ENCODE measurements at regions not wholly inside any gene's neighbourhood (a gene's known extent, or its start where the extent isn't known, plus 50 kb on each side); places are given as distances from the start of the nearest gene placed in this dataset.

DNA sequence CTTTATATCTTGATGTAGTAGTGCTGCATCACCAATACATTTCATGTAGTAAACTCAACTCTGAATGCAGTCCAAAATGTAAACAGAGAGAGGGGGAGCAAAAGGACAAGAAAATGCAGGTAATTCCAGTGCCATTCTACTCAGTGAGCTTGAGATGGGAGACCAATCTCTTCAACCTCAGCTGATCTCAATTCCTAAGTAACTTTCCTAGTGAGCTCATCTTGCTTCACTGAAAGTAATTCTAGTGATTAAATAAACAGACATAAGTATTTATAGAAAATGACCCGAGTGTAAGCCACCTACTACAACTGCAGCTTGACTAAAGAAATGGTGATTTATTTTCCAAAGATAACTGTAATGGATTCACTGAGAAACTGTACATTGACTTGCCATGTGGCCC is 424.5 kb downstream of the DMRT2 start:
- DNase-seq (ENCODE audit: low read depth in 1 of 2, low spot score in 1 of 2) = no peak
- Histone ChIP-seq H3K4me1 (ENCODE audit: low read depth) (no peaks in the 10 kb centered on the region), H3K36me3 (no peaks in the 10 kb centered on the region), H3K4me3 (no peak overlapping the region), H3K27ac (no peak overlapping the region), H3K9me3 (ENCODE audit: low read depth) (no peaks in the 10 kb centered on the region), H3K27me3 (no peaks in the 10 kb centered on the region)
- no peak for TF ChIP-seq CTCF (IDR thresholded peaks at IDR 0.05; ENCODE audit: low read depth, low read length)

GRCh38 chr9:1490341-1491232 is 440.4 kb downstream of the DMRT2 start:
- Histone ChIP-seq H3K27me3 (no peaks in the 10 kb centered on the region), H3K9me3 (ENCODE audit: low read depth) (no peaks in the 10 kb centered on the region), H3K36me3 (no peaks in the 10 kb centered on the region), H3K4me3 (no peak overlapping the region), H3K4me1 (ENCODE audit: low read depth) (no peaks in the 10 kb centered on the region), H3K27ac (no peak overlapping the region)
- TF ChIP-seq CTCF (IDR thresholded peaks at IDR 0.05; ENCODE audit: low read depth, low read length) = no peak
- no peak for DNase-seq (ENCODE audit: low read depth in 1 of 2, low spot score in 1 of 2)

GRCh38 chr9:1492156-1492555 is 442.0 kb downstream of the DMRT2 start:
- Histone ChIP-seq H3K4me1 (ENCODE audit: low read depth) (no peaks in the 10 kb centered on the region), H3K4me3 (no peak overlapping the region), H3K27ac (no peak overlapping the region), H3K36me3 (no peaks in the 10 kb centered on the region), H3K9me3 (ENCODE audit: low read depth) (no peaks in the 10 kb centered on the region), H3K27me3 (no peaks in the 10 kb centered on the region)
- DNase-seq (ENCODE audit: low read depth in 1 of 2, low spot score in 1 of 2) = no peak
- TF ChIP-seq CTCF (IDR thresholded peaks at IDR 0.05; ENCODE audit: low read depth, low read length) = no peak

GRCh38 chr9:1495282-1496030 is 445.3 kb downstream of the DMRT2 start:
- H3K9me3 ChIP-seq (ENCODE audit: low read depth) = no peaks in the 10 kb centered on the region

GRCh38 chr9:1505489-1505888 is 455.3 kb downstream of the DMRT2 start:
- no peak for TF ChIP-seq CTCF (IDR thresholded peaks at IDR 0.05; ENCODE audit: low read depth, low read length)
- Histone ChIP-seq H3K4me3 (no peak overlapping the region), H3K27me3 (no peaks in the 10 kb centered on the region), H3K9me3 (ENCODE audit: low read depth) (no peaks in the 10 kb centered on the region), H3K27ac (no peak overlapping the region), H3K4me1 (ENCODE audit: low read depth) (no peaks in the 10 kb centered on the region), H3K36me3 (no peaks in the 10 kb centered on the region)
- no peak for DNase-seq (ENCODE audit: low read depth in 1 of 2, low spot score in 1 of 2)

More at GRCh38 chr9:1495282-1496030, 445.3 kb downstream of the DMRT2 start:
- Histone ChIP-seq H3K4me1 (ENCODE audit: low read depth) (no peaks in the 10 kb centered on the region), H3K27ac (no peak overlapping the region), H3K4me3 (no peak overlapping the region), H3K36me3 (no peaks in the 10 kb centered on the region), H3K27me3 (no peaks in the 10 kb centered on the region)
- no peak for TF ChIP-seq CTCF (IDR thresholded peaks at IDR 0.05; ENCODE audit: low read depth, low read length)
- DNase-seq (ENCODE audit: low read depth in 1 of 2, low spot score in 1 of 2) = no peak
